ENCODE measurements at regions not wholly inside any gene's neighbourhood (a gene's known extent, or its start where the extent isn't known, plus 50 kb on each side); places are given as distances from the start of the nearest gene placed in this dataset.
"Not testable (repeated sequence)": the region's sequence is repeated elsewhere in the genome, so short reads cannot be mapped to it uniquely, and the experiment has no call there.

DNA sequence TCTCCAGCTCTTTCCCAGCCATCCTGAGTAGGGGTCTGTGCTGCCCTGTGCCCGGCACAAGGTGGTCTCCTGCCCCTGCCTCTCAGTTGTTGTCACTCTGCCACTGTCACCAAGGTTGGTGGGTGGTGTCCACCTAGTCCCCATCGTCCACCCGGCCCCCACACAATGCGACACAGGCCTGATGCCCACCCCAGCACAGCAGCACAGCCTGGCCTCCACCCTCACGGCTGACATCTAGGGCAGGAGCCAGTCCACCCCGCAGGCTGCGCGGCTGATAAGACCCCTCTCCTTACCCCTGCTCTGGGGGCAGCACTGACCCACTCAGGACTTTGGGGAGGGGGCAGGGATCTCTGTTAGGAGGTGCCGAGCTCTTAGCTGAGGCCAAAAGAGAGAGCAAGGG, 198.3 kb downstream of the LIPI start:
- H3K27ac ChIP-seq (ENCODE audit: control insufficient read depth, insufficient read depth, low read length), result no peak overlapping the region
- FAIRE-seq (no peak), DNase-seq (ENCODE audit: low read depth, low spot score) (no peak)
- H3K36me3 ChIP-seq (ENCODE audit: control insufficient read depth in 2 of 2, extremely low read depth in 1 of 2, insufficient read depth in 2 of 2, low read length in 2 of 2), result no peaks in the 10 kb centered on the region
- no peaks in the 10 kb centered on the region for H4K20me1 ChIP-seq (ENCODE audit: control insufficient read depth, extremely low read depth, insufficient read depth, low read length)
- TF ChIP-seq EZH2 (IDR thresholded peaks at IDR 0.05; ENCODE audit: low read length), result no peak
- TF ChIP-seq, protein P1, sequence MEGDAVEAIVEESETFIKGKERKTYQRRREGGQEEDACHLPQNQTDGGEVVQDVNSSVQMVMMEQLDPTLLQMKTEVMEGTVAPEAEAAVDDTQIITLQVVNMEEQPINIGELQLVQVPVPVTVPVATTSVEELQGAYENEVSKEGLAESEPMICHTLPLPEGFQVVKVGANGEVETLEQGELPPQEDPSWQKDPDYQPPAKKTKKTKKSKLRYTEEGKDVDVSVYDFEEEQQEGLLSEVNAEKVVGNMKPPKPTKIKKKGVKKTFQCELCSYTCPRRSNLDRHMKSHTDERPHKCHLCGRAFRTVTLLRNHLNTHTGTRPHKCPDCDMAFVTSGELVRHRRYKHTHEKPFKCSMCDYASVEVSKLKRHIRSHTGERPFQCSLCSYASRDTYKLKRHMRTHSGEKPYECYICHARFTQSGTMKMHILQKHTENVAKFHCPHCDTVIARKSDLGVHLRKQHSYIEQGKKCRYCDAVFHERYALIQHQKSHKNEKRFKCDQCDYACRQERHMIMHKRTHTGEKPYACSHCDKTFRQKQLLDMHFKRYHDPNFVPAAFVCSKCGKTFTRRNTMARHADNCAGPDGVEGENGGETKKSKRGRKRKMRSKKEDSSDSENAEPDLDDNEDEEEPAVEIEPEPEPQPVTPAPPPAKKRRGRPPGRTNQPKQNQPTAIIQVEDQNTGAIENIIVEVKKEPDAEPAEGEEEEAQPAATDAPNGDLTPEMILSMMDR (optimal IDR thresholded peaks at IDR 0.05 in 1 of 3, IDR thresholded peaks at IDR 0.05 in 1 of 3, conservative IDR thresholded peaks at IDR 0.05 in 1 of 3; ENCODE audit: extremely low read depth in 1 of 3, insufficient read depth in 2 of 3, low read length in 3 of 3), result no peak
- no peak overlapping the region for H3K9ac ChIP-seq (ENCODE audit: control insufficient read depth, extremely low read depth, insufficient read depth, low read length)
- dilution Hi-C loops (cut with MboI; ENCODE audit: extremely low pct_ligation_motif_present, low sequenced_read_pairs), result no loop called here
- H3K9me3 ChIP-seq (ENCODE audit: control insufficient read depth, low read depth, low read length), result peaks cover 3% of the 10 kb centered on the region
- no peak overlapping the region for H3K4me3 ChIP-seq (ENCODE audit: control insufficient read depth in 2 of 3, extremely low read depth in 1 of 3, insufficient read depth in 2 of 3, low read depth in 1 of 3, low read length in 3 of 3)
- H3K9me1 ChIP-seq (ENCODE audit: control insufficient read depth, extremely low read depth, insufficient read depth, low read length), result no peaks in the 10 kb centered on the region
- H3K79me2 ChIP-seq (ENCODE audit: control insufficient read depth, insufficient read depth, low read length), result no peaks in the 10 kb centered on the region
- no peak overlapping the region for H3K4me2 ChIP-seq (ENCODE audit: control insufficient read depth, extremely low read depth, insufficient read depth, low read depth, low read length)
- H3K4me1 ChIP-seq (ENCODE audit: control insufficient read depth, extremely low read depth, insufficient read depth, low read length), result no peaks in the 10 kb centered on the region
- H3K27me3 ChIP-seq (ENCODE audit: control insufficient read depth, extremely low read depth, insufficient read depth, low read length), result no peaks in the 10 kb centered on the region
- no peak overlapping the region for H2AFZ ChIP-seq (ENCODE audit: control insufficient read depth, low read length)

DNA sequence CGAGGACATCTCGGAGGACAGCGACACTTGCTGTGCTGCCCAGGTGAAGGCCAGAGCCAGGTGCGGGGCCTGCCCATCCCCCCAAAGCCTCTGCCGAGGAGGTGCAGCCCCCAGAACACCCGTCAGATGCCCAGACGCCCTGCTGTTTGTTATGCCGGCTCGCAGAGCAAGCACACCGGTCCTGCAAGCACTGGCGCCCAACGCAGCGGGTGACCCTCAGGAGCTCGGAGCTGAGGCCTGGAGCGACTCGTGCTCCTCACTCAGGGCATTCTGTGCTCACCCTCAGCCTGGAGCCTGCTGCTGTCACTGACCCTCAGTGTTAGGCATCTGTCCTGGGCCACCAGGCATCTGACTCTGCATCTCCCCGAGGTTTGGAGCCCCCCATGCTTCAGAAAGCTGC, 199.0 kb downstream of the LIPI start:
- H3K9me3 ChIP-seq (ENCODE audit: control insufficient read depth, low read depth, low read length); FAIRE-seq; H2AFZ ChIP-seq (ENCODE audit: control insufficient read depth, low read length); H3K4me1 ChIP-seq (ENCODE audit: control insufficient read depth, extremely low read depth, insufficient read depth, low read length); H3K27ac ChIP-seq (ENCODE audit: control insufficient read depth, insufficient read depth, low read length); H3K79me2 ChIP-seq (ENCODE audit: control insufficient read depth, insufficient read depth, low read length); DNase-seq (ENCODE audit: low read depth, low spot score); dilution Hi-C loops (cut with MboI; ENCODE audit: extremely low pct_ligation_motif_present, low sequenced_read_pairs); H3K4me3 ChIP-seq (ENCODE audit: control insufficient read depth in 2 of 3, extremely low read depth in 1 of 3, insufficient read depth in 2 of 3, low read depth in 1 of 3, low read length in 3 of 3); H3K36me3 ChIP-seq (ENCODE audit: control insufficient read depth in 2 of 2, extremely low read depth in 1 of 2, insufficient read depth in 2 of 2, low read length in 2 of 2); H3K9ac ChIP-seq (ENCODE audit: control insufficient read depth, extremely low read depth, insufficient read depth, low read length); H3K4me2 ChIP-seq (ENCODE audit: control insufficient read depth, extremely low read depth, insufficient read depth, low read depth, low read length); H3K27me3 ChIP-seq (ENCODE audit: control insufficient read depth, extremely low read depth, insufficient read depth, low read length); H4K20me1 ChIP-seq (ENCODE audit: control insufficient read depth, extremely low read depth, insufficient read depth, low read length); H3K9me1 ChIP-seq (ENCODE audit: control insufficient read depth, extremely low read depth, insufficient read depth, low read length): not testable (repeated sequence)

DNA sequence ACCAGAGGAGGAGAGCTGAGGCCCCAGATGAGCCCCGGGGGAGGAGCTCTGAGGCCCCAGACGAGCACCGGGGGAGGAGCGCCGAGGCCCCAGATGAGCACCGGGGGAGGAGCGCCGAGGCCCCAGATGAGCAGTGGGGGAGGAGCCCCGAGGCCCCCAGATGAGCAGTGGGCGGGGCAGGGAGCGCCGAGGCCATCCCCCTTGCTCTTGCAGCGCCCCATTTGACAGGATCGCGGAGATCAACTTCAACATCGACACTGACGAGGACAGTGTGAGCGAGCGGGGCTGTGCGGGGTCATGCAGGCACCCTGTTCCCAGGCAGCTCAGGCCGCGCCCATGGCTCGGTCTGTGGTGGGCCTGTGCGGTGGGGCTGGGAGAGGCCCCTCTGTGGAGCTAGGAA, 199.6 kb downstream of the LIPI start:
- FAIRE-seq; dilution Hi-C loops (cut with MboI; ENCODE audit: extremely low pct_ligation_motif_present, low sequenced_read_pairs); H3K4me1 ChIP-seq (ENCODE audit: control insufficient read depth, extremely low read depth, insufficient read depth, low read length): not testable (repeated sequence)

More for the DNA sequence above, 199.6 kb downstream of the LIPI start:
- DNase-seq (ENCODE audit: low read depth, low spot score); H4K20me1 ChIP-seq (ENCODE audit: control insufficient read depth, extremely low read depth, insufficient read depth, low read length); H3K79me2 ChIP-seq (ENCODE audit: control insufficient read depth, insufficient read depth, low read length); H3K9me1 ChIP-seq (ENCODE audit: control insufficient read depth, extremely low read depth, insufficient read depth, low read length); H3K4me3 ChIP-seq (ENCODE audit: control insufficient read depth in 2 of 3, extremely low read depth in 1 of 3, insufficient read depth in 2 of 3, low read depth in 1 of 3, low read length in 3 of 3); H3K9ac ChIP-seq (ENCODE audit: control insufficient read depth, extremely low read depth, insufficient read depth, low read length); H2AFZ ChIP-seq (ENCODE audit: control insufficient read depth, low read length); H3K27me3 ChIP-seq (ENCODE audit: control insufficient read depth, extremely low read depth, insufficient read depth, low read length); H3K9me3 ChIP-seq (ENCODE audit: control insufficient read depth, low read depth, low read length); H3K4me2 ChIP-seq (ENCODE audit: control insufficient read depth, extremely low read depth, insufficient read depth, low read depth, low read length); H3K27ac ChIP-seq (ENCODE audit: control insufficient read depth, insufficient read depth, low read length); H3K36me3 ChIP-seq (ENCODE audit: control insufficient read depth in 2 of 2, extremely low read depth in 1 of 2, insufficient read depth in 2 of 2, low read length in 2 of 2): not testable (repeated sequence)

Data from keratinocyte (primary cell).